ENCODE measurements at regions not wholly inside any gene's neighbourhood (a gene's known extent, or its start where the extent isn't known, plus 50 kb on each side); places are given as distances from the start of the nearest gene placed in this dataset.

DNA sequence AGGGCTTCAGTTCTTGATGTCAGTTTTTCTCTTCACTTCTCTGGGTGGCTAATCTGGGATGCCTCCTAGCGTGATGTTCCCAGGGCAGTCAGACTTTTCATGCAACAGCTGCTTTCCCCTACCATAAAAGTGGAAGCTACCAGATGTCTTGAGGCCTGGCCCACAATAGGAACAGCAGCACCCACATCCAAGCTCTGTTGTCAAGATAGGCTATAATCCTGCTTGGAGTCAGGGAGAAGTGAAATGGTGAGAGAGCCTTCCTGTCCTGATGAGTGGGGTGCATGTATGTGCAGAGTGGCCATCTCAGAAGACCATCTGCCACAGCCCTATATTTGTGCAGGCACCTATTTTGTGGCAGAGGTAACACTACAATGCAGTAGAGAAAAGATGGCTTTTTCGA, 108.0 kb downstream of the HTR5A start:
- TF ChIP-seq POLR2A (IDR thresholded peaks at IDR 0.05) = no peak
- TF ChIP-seq, protein P1, sequence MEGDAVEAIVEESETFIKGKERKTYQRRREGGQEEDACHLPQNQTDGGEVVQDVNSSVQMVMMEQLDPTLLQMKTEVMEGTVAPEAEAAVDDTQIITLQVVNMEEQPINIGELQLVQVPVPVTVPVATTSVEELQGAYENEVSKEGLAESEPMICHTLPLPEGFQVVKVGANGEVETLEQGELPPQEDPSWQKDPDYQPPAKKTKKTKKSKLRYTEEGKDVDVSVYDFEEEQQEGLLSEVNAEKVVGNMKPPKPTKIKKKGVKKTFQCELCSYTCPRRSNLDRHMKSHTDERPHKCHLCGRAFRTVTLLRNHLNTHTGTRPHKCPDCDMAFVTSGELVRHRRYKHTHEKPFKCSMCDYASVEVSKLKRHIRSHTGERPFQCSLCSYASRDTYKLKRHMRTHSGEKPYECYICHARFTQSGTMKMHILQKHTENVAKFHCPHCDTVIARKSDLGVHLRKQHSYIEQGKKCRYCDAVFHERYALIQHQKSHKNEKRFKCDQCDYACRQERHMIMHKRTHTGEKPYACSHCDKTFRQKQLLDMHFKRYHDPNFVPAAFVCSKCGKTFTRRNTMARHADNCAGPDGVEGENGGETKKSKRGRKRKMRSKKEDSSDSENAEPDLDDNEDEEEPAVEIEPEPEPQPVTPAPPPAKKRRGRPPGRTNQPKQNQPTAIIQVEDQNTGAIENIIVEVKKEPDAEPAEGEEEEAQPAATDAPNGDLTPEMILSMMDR (IDR thresholded peaks at IDR 0.05) = no peak
